ENCODE measurements at regions not wholly inside any gene's neighbourhood (a gene's known extent, or its start where the extent isn't known, plus 50 kb on each side); places are given as distances from the start of the nearest gene placed in this dataset.
A peak's percentile ranks its signal among the peaks of the same experiment; 100 is the strongest.

DNA sequence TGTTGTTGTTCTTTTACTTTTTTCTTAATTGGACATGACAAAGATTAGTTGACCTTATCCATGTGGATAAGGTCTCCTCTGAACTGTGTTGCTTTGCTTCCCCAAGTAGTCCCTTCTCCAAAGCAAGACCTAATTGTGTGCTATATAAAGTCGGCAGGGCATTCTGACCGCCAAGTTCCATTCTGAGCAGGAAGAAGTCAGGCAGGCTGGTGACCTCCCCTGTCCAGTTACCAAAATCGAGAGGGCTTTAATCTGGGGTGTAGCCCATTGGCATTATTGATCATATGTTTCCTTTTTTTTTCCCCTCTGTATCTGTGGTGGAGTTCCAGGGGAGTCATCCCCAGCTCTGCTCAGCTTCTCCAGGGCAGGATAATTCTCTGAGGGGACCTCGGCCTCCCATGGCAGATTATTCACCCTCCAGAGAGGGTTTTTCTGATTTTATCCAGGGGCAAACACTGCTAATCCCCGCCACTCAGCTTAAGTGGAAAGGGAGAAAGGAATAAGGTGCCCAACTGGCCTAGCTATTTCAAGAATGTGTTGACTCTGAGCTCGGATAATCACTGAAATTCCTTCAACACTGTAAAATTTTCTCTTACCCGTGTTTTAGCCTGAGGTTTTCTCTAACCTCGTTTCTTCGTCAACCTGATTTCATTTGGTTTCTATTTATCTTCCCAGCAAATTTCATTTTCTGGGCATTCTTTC is 71.8 kb upstream of the L3MBTL3 start:
- DNase-seq (ENCODE audit: low read depth, low spot score), result no peak
- Histone ChIP-seq H3K27ac (no peak overlapping the region), H3K9ac (ENCODE audit: insufficient read length) (no peak overlapping the region), H3K4me3 (no peak overlapping the region), H3K9me3 (ENCODE audit: low read depth, low read length) (no peaks in the 10 kb centered on the region; the same call in 1 of the 2 replicates), H3K36me3 (ENCODE audit: insufficient read depth, low read length) (no peaks in the 10 kb centered on the region)
- TF ChIP-seq POLR2AphosphoS5 (IDR thresholded peaks at IDR 0.05; ENCODE audit: borderline replicate concordance, low read depth, low read length) (no peak), EZH2 (IDR thresholded peaks at IDR 0.05) (no peak), FOXP2 (optimal IDR thresholded peaks at IDR 0.05; ENCODE audit: control extremely low read depth, extremely low read length, insufficient read depth) (no peak)

DNA sequence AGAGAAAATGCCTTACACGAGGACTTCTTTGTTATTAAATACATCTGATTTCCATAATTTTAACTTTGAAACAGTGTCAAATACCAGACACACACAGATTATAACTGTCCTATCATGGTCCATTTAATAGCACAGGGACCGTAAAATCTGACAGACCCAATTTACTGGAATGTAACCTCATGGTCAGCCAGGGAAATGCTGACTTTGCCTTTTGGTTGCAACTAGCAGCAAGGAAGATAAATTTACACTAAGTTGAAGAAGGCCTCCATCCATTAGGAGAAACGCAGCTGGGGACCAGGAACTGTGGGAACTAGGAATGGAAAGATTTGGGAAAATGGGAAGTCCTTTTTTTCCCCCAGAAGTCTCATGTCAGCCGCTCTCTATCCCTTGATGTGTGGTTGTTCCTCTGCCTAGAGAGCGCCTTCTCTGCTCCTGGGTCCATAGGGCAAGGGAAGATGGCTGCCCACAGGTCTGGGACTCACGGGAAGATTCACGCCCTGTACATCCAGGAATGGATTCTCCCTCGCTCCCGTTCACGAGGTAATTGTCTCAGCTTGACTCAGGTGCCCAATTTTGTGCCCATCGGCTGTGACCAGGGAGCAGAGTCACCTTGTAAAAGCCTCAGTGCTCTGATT is 74.6 kb upstream of the L3MBTL3 start:
- Histone ChIP-seq H3K9ac (ENCODE audit: insufficient read length) (no peak overlapping the region), H3K36me3 (ENCODE audit: insufficient read depth, low read length) (no peaks in the 10 kb centered on the region), H3K9me3 (ENCODE audit: low read depth, low read length) (no peaks in the 10 kb centered on the region; the same call in 1 of the 2 replicates), H3K4me3 (no peak overlapping the region), H3K27ac (no peak overlapping the region)
- no peak for DNase-seq (ENCODE audit: low read depth, low spot score)
- TF ChIP-seq POLR2AphosphoS5 (IDR thresholded peaks at IDR 0.05; ENCODE audit: borderline replicate concordance, low read depth, low read length) (no peak), EZH2 (IDR thresholded peaks at IDR 0.05) (no peak), FOXP2 (optimal IDR thresholded peaks at IDR 0.05; ENCODE audit: control extremely low read depth, extremely low read length, insufficient read depth) (no peak)

DNA sequence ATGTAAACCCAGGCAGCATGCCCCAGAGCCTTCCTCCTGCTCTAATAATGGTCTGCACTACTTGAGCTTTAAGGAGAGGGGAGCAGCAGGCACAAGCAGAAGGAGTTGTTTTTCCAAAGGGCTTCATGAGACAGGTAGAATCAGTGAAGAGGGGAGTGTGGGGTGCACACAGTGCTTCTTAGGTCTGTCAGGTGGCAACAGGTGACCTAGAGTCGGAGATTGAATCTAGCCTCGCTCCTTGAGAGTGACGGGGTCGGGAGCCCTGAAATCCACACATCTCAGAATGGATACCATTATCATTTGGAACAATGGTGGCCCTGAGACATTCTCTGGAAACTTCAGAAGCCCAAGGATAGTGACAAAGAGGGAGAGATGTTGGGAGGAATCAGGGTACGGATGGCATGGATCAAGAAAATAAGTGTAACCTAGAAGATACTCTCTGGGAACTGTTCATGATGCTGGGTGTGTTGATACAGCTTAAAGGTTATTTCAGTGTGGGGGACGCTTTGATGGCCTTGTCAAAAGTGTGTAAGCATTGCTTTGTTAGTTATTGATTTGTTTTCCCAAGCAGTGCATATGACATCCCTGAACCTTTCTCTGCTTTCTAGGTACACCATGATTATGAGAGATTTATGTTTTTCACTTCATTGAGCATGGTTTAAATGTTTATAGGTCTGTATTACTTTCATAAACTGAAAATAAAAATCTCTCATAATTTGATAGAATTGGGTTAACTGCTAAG is 77.8 kb upstream of the L3MBTL3 start:
- no peak for TF ChIP-seq EZH2 (IDR thresholded peaks at IDR 0.05)
- no peak for TF ChIP-seq FOXP2 (optimal IDR thresholded peaks at IDR 0.05; ENCODE audit: control extremely low read depth, extremely low read length, insufficient read depth)
- TF ChIP-seq POLR2AphosphoS5 (IDR thresholded peaks at IDR 0.05; ENCODE audit: borderline replicate concordance, low read depth, low read length), result no peak
- DNase-seq (ENCODE audit: low read depth, low spot score), result no peak
- H3K4me3 ChIP-seq, result no peak overlapping the region
- H3K36me3 ChIP-seq (ENCODE audit: insufficient read depth, low read length), result no peaks in the 10 kb centered on the region
- no peak overlapping the region for H3K27ac ChIP-seq
- H3K9me3 ChIP-seq (ENCODE audit: low read depth, low read length), result no peaks in the 10 kb centered on the region; the same call in 1 of the 2 replicates
- H3K9ac ChIP-seq (ENCODE audit: insufficient read length), result no peak overlapping the region

DNA sequence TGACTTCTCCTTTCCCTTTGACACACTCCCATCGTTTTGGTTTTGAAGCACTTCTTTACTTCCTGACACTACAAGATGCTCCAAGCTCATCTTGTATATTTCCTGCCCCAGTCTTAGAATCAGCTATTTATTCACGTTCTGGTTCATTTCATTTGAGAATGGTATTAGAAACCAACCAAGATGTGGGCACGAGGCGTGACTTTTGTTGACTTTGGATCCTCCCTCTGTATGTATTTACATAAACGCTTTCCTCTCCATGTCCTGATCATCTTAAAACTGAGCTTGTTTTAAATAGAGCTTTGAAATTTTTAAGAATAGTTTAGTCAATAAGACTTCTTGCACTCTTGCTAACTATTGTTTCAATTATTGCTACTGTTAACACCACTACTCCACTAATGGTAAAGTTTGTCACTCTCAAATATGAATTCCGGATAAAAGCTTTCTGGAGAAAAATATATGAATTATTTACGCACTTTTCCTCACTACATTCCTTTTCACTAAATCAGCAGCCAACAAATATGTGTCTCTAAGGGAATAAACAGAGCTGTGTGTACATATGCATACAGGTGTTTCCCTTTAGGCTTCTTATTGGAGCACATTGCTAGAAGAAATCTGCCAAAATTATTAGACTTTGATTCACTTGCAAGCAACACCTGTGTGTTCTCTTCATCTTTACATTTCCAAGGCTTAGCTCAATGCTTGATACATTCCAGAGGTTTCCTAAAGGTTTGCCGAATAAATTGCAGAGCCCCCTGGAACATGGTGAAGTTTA is 77.3 kb upstream of the TMEM244 start:
- no peak overlapping the region for H3K9ac ChIP-seq (ENCODE audit: insufficient read length)
- H3K4me3 ChIP-seq, result no peak overlapping the region
- no peak for DNase-seq (ENCODE audit: low read depth, low spot score)
- H3K9me3 ChIP-seq (ENCODE audit: low read depth, low read length), result no peaks in the 10 kb centered on the region
- H3K36me3 ChIP-seq (ENCODE audit: insufficient read depth, low read length), result no peaks in the 10 kb centered on the region
- TF ChIP-seq FOXP2 (optimal IDR thresholded peaks at IDR 0.05; ENCODE audit: control extremely low read depth, extremely low read length, insufficient read depth) (no peak), POLR2AphosphoS5 (IDR thresholded peaks at IDR 0.05; ENCODE audit: borderline replicate concordance, low read depth, low read length) (no peak), EZH2 (IDR thresholded peaks at IDR 0.05) (no peak)
- no peak overlapping the region for H3K27ac ChIP-seq

DNA sequence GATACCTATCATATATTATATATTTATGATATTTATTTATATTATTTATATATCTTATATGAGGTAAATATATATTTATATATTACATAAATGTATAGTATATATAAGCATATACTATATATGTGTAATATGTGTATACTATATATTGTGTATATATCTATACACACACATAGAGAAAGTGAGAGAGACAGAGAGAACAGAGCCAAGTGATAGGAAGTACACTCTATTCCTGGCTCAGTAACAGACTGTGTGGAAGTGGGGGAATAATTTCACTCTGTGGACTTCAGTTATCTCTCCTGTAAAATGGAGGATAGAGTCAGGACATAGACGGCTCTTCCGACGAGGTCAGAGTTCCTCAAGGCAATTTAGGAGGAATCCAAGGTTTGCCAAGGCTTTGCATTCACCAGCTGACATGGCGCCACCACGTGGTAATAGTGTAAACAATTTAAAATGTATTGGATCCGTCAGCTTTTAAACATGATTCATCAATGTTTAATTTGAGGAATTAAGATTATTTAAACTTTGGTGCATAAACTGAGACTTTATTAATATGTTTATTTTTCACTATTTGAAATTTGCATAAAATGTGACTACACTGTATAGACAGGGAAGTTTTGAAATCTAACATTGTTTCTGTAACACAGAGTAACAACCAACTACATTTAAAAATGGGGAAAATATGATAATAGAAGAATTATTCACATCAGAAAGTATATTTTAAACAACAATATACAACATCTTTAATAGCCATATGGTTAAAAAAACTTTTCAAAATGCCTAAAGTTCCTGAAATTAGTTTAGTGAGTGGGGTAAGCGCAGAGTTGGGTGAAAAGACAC is 75.4 kb upstream of the TMEM244 start:
- peak overlapping the region; percentile 70 for H3K4me3 ChIP-seq
- H3K9ac ChIP-seq (ENCODE audit: insufficient read length), result no peak overlapping the region
- H3K9me3 ChIP-seq (ENCODE audit: low read depth, low read length), result no peaks in the 10 kb centered on the region
- H3K27ac ChIP-seq, result no peak overlapping the region
- peak; percentile 58 for DNase-seq (ENCODE audit: low read depth, low spot score)
- TF ChIP-seq EZH2 (IDR thresholded peaks at IDR 0.05), result no peak
- no peak for TF ChIP-seq POLR2AphosphoS5 (IDR thresholded peaks at IDR 0.05; ENCODE audit: borderline replicate concordance, low read depth, low read length)
- TF ChIP-seq FOXP2 (optimal IDR thresholded peaks at IDR 0.05; ENCODE audit: control extremely low read depth, extremely low read length, insufficient read depth), result no peak
- H3K36me3 ChIP-seq (ENCODE audit: insufficient read depth, low read length), result no peaks in the 10 kb centered on the region

DNA sequence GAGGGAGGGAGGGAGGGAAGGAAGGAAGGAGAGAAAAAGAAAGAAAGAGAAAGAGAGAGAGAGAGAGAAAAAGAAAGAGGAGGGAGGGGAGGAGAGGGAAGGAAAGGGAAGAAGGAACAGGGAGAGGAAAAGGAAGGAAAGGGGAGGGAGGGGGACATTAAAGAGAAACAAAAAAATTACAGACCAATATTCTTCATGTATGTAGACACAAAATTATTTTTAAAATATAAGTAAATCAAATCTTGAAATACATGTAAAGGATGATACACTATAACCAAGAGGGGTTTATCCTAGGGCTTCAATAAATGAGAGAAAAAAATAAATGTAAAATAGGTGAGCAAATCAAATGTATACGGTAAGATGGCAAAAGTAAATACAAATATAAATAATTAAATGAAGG is 71.2 kb upstream of the TMEM244 start:
- Histone ChIP-seq H3K27ac (no peak overlapping the region), H3K36me3 (ENCODE audit: insufficient read depth, low read length) (no peaks in the 10 kb centered on the region), H3K9ac (ENCODE audit: insufficient read length) (no peak overlapping the region), H3K9me3 (ENCODE audit: low read depth, low read length) (no peaks in the 10 kb centered on the region), H3K4me3 (no peak overlapping the region)
- DNase-seq (ENCODE audit: low read depth, low spot score), result no peak
- no peak for TF ChIP-seq POLR2AphosphoS5 (IDR thresholded peaks at IDR 0.05; ENCODE audit: borderline replicate concordance, low read depth, low read length)
- no peak for TF ChIP-seq FOXP2 (optimal IDR thresholded peaks at IDR 0.05; ENCODE audit: control extremely low read depth, extremely low read length, insufficient read depth)
- TF ChIP-seq EZH2 (IDR thresholded peaks at IDR 0.05), result no peak

DNA sequence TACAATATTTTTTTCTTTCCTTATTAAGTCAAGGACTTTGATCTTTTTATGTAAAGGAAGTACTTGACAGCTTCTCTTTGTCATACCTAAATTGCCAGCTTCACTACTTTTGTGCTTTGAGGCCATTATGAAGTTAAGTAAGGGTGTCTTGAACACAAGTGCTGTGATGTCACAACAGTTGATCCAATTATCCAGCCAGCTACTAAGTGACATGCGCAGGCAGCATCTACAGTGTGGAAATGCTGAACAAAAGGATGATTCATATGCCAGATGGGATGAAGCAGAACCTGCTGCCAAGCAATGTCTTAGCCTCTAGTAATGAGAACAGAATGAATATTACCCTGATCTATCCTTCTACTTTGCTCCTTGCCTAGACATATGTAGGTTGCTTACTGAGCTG is 68.3 kb upstream of the TMEM244 start:
- peak; percentile 61 for DNase-seq (ENCODE audit: low read depth, low spot score)
- Histone ChIP-seq H3K27ac (no peak overlapping the region), H3K4me3 (no peak overlapping the region), H3K9ac (ENCODE audit: insufficient read length) (no peak overlapping the region), H3K36me3 (ENCODE audit: insufficient read depth, low read length) (no peaks in the 10 kb centered on the region), H3K9me3 (ENCODE audit: low read depth, low read length) (no peaks in the 10 kb centered on the region)
- no peak for TF ChIP-seq POLR2AphosphoS5 (IDR thresholded peaks at IDR 0.05; ENCODE audit: borderline replicate concordance, low read depth, low read length)
- TF ChIP-seq FOXP2 (optimal IDR thresholded peaks at IDR 0.05; ENCODE audit: control extremely low read depth, extremely low read length, insufficient read depth), result no peak
- no peak for TF ChIP-seq EZH2 (IDR thresholded peaks at IDR 0.05)

All from SK-N-MC (cell line).